Upper lobe of left lung (tissue), 4 donors: ENCODE measurements at regions not wholly inside any gene's neighbourhood (a gene's known extent, or its start where the extent isn't known, plus 50 kb on each side); places are given as distances from the start of the nearest gene placed in this dataset.

Source experiments
- EP300 ChIP-seq, 4 donors: sonication (generic); formaldehyde crosslinking; IDR thresholded peaks; one replicate each; pipeline ENCODE4 v1.5.1; 2017; ENCODE audit warnings: antibody characterized with exemption in 4 of 4, control low read depth in 2 of 4
- POLR2A ChIP-seq, 4 donors: fragments of 450-650 bp; IDR thresholded peaks; one replicate each; pipeline ENCODE4 v1.5.1; 2016 to 2017; ENCODE audit warnings: antibody characterized with exemption in 4 of 4, mild to moderate bottlenecking in 2 of 4
- POLR2AphosphoS5 ChIP-seq, 2 donors: sonication (generic); formaldehyde crosslinking; IDR thresholded peaks; one replicate each; pipeline ENCODE4 v1.5.1; 2017; ENCODE audit warnings: antibody characterized with exemption in 2 of 2
- TF ChIP-seq, protein P1 (sequence below), 6 experiments: fragments of 450-650 bp in 4 of 6; fragments of 200-600 bp in 2 of 6; sonication (generic) in 2 of 6; IDR thresholded peaks; one replicate each; pipeline ENCODE4 v1.5.1; 2016 to 2019; ENCODE audit warnings: antibody characterized with exemption in 6 of 6

GRCh38 chr4:56099378-56099786 is 150.6 kb downstream of the CEP135 start:
- TF ChIP-seq EP300 (IDR thresholded peaks at IDR 0.05) (no peak), POLR2A (IDR thresholded peaks at IDR 0.05) (no peak), POLR2AphosphoS5 (IDR thresholded peaks at IDR 0.05) (no peak)
- TF ChIP-seq, protein P1, sequence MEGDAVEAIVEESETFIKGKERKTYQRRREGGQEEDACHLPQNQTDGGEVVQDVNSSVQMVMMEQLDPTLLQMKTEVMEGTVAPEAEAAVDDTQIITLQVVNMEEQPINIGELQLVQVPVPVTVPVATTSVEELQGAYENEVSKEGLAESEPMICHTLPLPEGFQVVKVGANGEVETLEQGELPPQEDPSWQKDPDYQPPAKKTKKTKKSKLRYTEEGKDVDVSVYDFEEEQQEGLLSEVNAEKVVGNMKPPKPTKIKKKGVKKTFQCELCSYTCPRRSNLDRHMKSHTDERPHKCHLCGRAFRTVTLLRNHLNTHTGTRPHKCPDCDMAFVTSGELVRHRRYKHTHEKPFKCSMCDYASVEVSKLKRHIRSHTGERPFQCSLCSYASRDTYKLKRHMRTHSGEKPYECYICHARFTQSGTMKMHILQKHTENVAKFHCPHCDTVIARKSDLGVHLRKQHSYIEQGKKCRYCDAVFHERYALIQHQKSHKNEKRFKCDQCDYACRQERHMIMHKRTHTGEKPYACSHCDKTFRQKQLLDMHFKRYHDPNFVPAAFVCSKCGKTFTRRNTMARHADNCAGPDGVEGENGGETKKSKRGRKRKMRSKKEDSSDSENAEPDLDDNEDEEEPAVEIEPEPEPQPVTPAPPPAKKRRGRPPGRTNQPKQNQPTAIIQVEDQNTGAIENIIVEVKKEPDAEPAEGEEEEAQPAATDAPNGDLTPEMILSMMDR (IDR thresholded peaks at IDR 0.05), result no peak
